Lung microvascular endothelial cell (primary cell): ENCODE measurements at regions not wholly inside any gene's neighbourhood (a gene's known extent, or its start where the extent isn't known, plus 50 kb on each side); places are given as distances from the start of the nearest gene placed in this dataset.
"Not testable (repeated sequence)": the region's sequence is repeated elsewhere in the genome, so short reads cannot be mapped to it uniquely, and the experiment has no call there.

Experiments used
- DNase-seq, 2 donors: peaks; one replicate each; pipeline versions ENCODE4 v3.0.0 to v3.0.0-alpha.2; 2010; ENCODE audit warnings: low read depth in 2 of 2

- no peak for DNase-seq
Observed at GRCh38 chr4:104330125-104330905, 164.4 kb downstream of the CXXC4 start.

GRCh38 chr4:104326991-104327694, 167.6 kb downstream of the CXXC4 start:
- not testable (repeated sequence) for DNase-seq

GRCh38 chr4:104302731-104303130, 192.0 kb downstream of the CXXC4 start:
- DNase-seq, result no peak

- no peak for DNase-seq
Observed at GRCh38 chr4:104294811-104295210, 199.9 kb downstream of the CXXC4 start.

- DNase-seq, result no peak
Observed at GRCh38 chr4:104286867-104287266, 207.8 kb downstream of the CXXC4 start.

GRCh38 chr4:104283303-104283702, 211.4 kb downstream of the CXXC4 start:
- DNase-seq, result no peak

- no peak for DNase-seq
Observed at GRCh38 chr4:104279744-104280143, 214.9 kb downstream of the CXXC4 start.

GRCh38 chr4:104272966-104273365, 221.7 kb downstream of the CXXC4 start:
- no peak for DNase-seq

GRCh38 chr4:104269603-104270002, 225.1 kb downstream of the CXXC4 start:
- DNase-seq, result not testable (repeated sequence)

GRCh38 chr4:104263100-104263499, 231.6 kb downstream of the CXXC4 start:
- DNase-seq, result no peak

GRCh38 chr4:104262678-104263077, 232.0 kb downstream of the CXXC4 start:
- DNase-seq, result no peak

- DNase-seq, result no peak
Observed at GRCh38 chr4:104248726-104249125, 246.0 kb downstream of the CXXC4 start.

GRCh38 chr4:104235967-104236366, 258.7 kb downstream of the CXXC4 start:
- no peak for DNase-seq

GRCh38 chr4:104217526-104217925, 277.2 kb downstream of the CXXC4 start:
- no peak for DNase-seq

GRCh38 chr4:104211657-104212056, 283.0 kb downstream of the CXXC4 start:
- DNase-seq, result no peak

GRCh38 chr4:104210420-104210819, 284.3 kb downstream of the CXXC4 start:
- DNase-seq, result no peak

GRCh38 chr4:104206784-104207183, 287.9 kb downstream of the CXXC4 start:
- no peak for DNase-seq

- DNase-seq, result no peak
Observed at GRCh38 chr4:104205116-104205515, 289.6 kb downstream of the CXXC4 start.

- no peak for DNase-seq
Observed at GRCh38 chr4:104188301-104188700, 306.4 kb downstream of the CXXC4 start.

GRCh38 chr4:104169437-104169836, 325.3 kb downstream of the CXXC4 start:
- DNase-seq, result no peak

- no peak for DNase-seq
Observed at GRCh38 chr4:104166749-104167148, 327.9 kb downstream of the CXXC4 start.

GRCh38 chr4:104163820-104164219, 330.9 kb downstream of the CXXC4 start:
- no peak for DNase-seq

GRCh38 chr4:104146048-104146447, 348.6 kb downstream of the CXXC4 start:
- no peak for DNase-seq
